OCI-LY7 (cell line): ENCODE measurements at regions not wholly inside any gene's neighbourhood (a gene's known extent, or its start where the extent isn't known, plus 50 kb on each side); places are given as distances from the start of the nearest gene placed in this dataset.

ENCODE experiments used
- BruUV-seq: library from RNA; stranded (reverse); fragments of 400-500 nt; replicated peaks from 2 replicates; lab custom pipeline; 2021; lab: Mats Ljungman, UMichigan
- CTCF ChIA-PET: fragments of 300-600 bp; sonication (Branson Sonifier 250); formaldehyde crosslinking; loops from one replicate; lab custom pipeline; 2022; ENCODE audit warnings: antibody characterized with exemption; ENCODE audit not compliant: unreplicated experiment; lab: Charles Lee
- POLR2A ChIA-PET: fragments of 300-600 bp; sonication (Branson Sonifier 250); formaldehyde crosslinking; loops from one replicate; lab custom pipeline; 2022; ENCODE audit warnings: antibody characterized with exemption; lab: Charles Lee
- DNase-seq: peaks from one replicate; pipeline ENCODE4 v3.0.0-alpha.2; 2015; ENCODE audit warnings: low spot score
- H2AFZ ChIP-seq: fragments of 200-600 bp; sonication (generic), shearing (Covaris generic); 2 replicates; pipeline ENCODE4 v1.6.1; 2014; ENCODE audit warnings: mild to moderate bottlenecking, antibody characterized with exemption, low read length, moderate library complexity
- H3K27ac ChIP-seq: fragments of 200-600 bp; sonication (generic); 2 replicates; pipeline ENCODE4 v1.5.1; 2014; ENCODE audit warnings: mixed run types, low read depth, mild to moderate bottlenecking, moderate library complexity, low read length, inconsistent platforms; ENCODE audit not compliant: poor library complexity, severe bottlenecking
- H3K36me3 ChIP-seq: fragments of 200-600 bp; sonication (generic); 2 replicates; pipeline ENCODE4 v1.6.1; 2014; ENCODE audit warnings: mild to moderate bottlenecking, antibody characterized with exemption, low read length, moderate library complexity, mixed read lengths; ENCODE audit not compliant: insufficient read depth
- H3K4me1 ChIP-seq: fragments of 200-600 bp; sonication (generic); 2 replicates; pipeline ENCODE4 v1.5.1; 2014; ENCODE audit warnings: mild to moderate bottlenecking, low read length; ENCODE audit not compliant: insufficient read depth, poor library complexity, severe bottlenecking
- H3K4me2 ChIP-seq: fragments of 200-600 bp; sonication (generic); 2 replicates; pipeline ENCODE4 v1.6.1; 2014; ENCODE audit warnings: mild to moderate bottlenecking, low read length
- H3K4me3 ChIP-seq: fragments of 200-600 bp; sonication (generic); 2 replicates; pipeline ENCODE4 v1.5.1; 2014; ENCODE audit warnings: mild to moderate bottlenecking, low read depth, low read length; ENCODE audit not compliant: poor library complexity, severe bottlenecking
- H3K79me2 ChIP-seq: fragments of 200-600 bp; sonication (generic); 2 replicates; pipeline ENCODE4 v1.6.1; 2016; ENCODE audit warnings: low read depth, mild to moderate bottlenecking, low read length, moderate library complexity, mixed read lengths; ENCODE audit not compliant: insufficient read depth
- H3K9me2 ChIP-seq: fragments of 200-600 bp; sonication (generic); 2 replicates; pipeline ENCODE4 v1.6.1; 2016; ENCODE audit warnings: mild to moderate bottlenecking, low read length, mixed read lengths; ENCODE audit not compliant: insufficient read depth
- H3K9me3 ChIP-seq: fragments of 200-600 bp; sonication (generic); 2 replicates; pipeline ENCODE4 v1.6.1; 2014; ENCODE audit warnings: mild to moderate bottlenecking, mixed run types, low read length, mixed read lengths
- H4K20me1 ChIP-seq: fragments of 200-600 bp; sonication (generic); 2 replicates; pipeline ENCODE4 v1.6.1; 2014; ENCODE audit warnings: mild to moderate bottlenecking, antibody characterized with exemption, low read length, moderate library complexity, mixed read lengths; ENCODE audit not compliant: insufficient read depth
- EZH2phosphoT487 ChIP-seq: fragments of 200-600 bp; sonication (generic); IDR thresholded peaks from 2 replicates; pipeline ENCODE4 v1.6.1; 2018; ENCODE audit warnings: low read depth, borderline replicate concordance, mild to moderate bottlenecking, mixed run types, antibody characterized with exemption, low read length, moderate library complexity, mixed read lengths
- intact Hi-C: fragments of 100-400 bp; cut with micrococcal nuclease; formaldehyde crosslinking; loops from one replicate; pipeline ENCODE4 v1.10.0; 2022; ENCODE audit not compliant: unreplicated experiment
- TF ChIP-seq, protein P1 (sequence below): fragments of 200-600 bp; sonication (generic); conservative IDR thresholded peaks from 2 replicates; pipeline ENCODE4 v1.5.1; 2014; ENCODE audit warnings: mild to moderate bottlenecking, antibody characterized with exemption, low read length, moderate library complexity, mixed read lengths

DNA sequence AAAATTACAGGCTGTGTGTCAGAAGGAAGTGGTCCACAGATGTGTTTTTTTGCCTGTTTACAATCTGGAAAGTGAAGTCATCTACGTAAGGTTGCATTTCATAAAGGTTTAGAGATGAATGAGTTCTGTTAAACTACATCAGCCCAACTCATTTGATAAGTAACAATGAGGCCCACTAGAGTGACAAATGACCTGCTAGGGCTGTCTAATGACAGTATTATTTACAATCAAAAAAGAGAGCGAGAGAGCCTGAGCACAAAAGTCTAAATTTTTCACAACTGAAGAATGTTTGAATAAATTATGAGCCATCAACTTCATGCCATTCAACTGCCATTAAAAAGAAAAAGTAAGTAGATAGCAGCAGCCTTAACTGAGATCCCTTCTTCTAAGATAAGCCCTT lies 135.7 kb upstream of the TBL1XR1 start:
- CTCF ChIA-PET, result no interaction called here
- H3K4me2 ChIP-seq, result no peak overlapping the region
- TF ChIP-seq EZH2phosphoT487, result no peak
- TF ChIP-seq, protein P1, sequence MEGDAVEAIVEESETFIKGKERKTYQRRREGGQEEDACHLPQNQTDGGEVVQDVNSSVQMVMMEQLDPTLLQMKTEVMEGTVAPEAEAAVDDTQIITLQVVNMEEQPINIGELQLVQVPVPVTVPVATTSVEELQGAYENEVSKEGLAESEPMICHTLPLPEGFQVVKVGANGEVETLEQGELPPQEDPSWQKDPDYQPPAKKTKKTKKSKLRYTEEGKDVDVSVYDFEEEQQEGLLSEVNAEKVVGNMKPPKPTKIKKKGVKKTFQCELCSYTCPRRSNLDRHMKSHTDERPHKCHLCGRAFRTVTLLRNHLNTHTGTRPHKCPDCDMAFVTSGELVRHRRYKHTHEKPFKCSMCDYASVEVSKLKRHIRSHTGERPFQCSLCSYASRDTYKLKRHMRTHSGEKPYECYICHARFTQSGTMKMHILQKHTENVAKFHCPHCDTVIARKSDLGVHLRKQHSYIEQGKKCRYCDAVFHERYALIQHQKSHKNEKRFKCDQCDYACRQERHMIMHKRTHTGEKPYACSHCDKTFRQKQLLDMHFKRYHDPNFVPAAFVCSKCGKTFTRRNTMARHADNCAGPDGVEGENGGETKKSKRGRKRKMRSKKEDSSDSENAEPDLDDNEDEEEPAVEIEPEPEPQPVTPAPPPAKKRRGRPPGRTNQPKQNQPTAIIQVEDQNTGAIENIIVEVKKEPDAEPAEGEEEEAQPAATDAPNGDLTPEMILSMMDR, result no peak
- no peak overlapping the region for H3K27ac ChIP-seq
- BruUV-seq, result no TSS peak
- no peaks in the 10 kb centered on the region for H3K79me2 ChIP-seq
- no peak for DNase-seq
- no peaks in the 10 kb centered on the region for H4K20me1 ChIP-seq
- H3K4me3 ChIP-seq, result no peak overlapping the region
- POLR2A ChIA-PET, result interaction anchor here (0.7 kb wide), 1 partner anchor 8 kb away, joined by 3 read pairs; no protein-coding TSS in a partner anchor
- H2AFZ ChIP-seq, result no peak overlapping the region; the same call in 1 of the 2 replicates
- H3K36me3 ChIP-seq, result no peaks in the 10 kb centered on the region
- peaks cover 13% of the 10 kb centered on the region for H3K4me1 ChIP-seq
- intact Hi-C loops, result no loop called here
- H3K9me2 ChIP-seq, result no peaks in the 10 kb centered on the region
- no peaks in the 10 kb centered on the region for H3K9me3 ChIP-seq

DNA sequence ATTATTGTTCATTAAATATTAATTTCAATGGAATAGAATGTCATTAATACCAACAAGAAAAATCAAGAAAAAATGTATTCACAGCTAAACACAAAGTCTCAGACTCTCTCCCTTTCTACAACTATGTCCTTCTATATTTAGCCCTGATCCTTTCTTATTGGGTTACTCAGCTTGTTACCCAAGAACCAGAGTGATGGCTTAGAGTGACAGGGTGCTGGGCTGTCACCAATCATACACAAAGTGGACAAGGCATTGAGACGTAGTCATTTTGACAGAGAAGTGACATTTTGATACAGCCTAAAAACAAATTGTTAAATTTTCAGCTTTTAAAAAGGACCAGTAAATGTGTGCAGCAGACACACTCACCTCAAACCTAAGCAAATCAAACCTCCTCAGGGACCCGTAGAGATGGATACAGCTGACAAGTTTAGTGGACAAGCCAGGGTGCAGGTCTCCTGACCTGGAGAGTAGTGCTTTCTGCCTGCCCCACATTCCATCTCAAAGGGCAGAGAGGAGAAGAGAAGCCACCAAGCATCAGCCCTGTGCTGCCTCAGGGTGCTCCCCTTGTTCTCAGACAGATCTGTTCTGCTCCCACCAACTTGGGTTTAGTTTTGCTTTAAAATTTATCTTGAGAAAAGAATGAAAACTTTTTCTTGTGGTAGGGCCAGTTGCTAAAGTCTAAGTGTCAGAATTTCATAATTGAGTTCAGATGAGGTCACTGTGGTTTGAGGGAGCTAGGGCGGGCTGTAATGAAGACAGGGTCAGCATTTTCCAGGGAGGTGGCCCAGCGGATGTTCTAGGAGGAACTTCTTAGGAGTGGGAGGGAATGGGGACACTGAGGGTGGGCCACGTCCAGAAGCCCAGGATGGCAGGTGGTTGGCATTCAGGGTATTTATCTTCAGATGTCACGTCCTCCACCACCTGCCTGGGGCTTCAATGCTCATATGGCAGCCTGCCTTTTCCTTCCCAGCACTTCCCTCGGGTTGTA lies 136.5 kb upstream of the TBL1XR1 start:
- H3K27ac ChIP-seq, result no peak overlapping the region
- no peak overlapping the region for H3K4me2 ChIP-seq
- H3K9me2 ChIP-seq, result no peaks in the 10 kb centered on the region
- no peak overlapping the region; the same call in 1 of the 2 replicates for H2AFZ ChIP-seq
- DNase-seq, result no peak
- H3K9me3 ChIP-seq, result no peaks in the 10 kb centered on the region
- H3K79me2 ChIP-seq, result no peaks in the 10 kb centered on the region
- ChIA-PET CTCF (no interaction called here), POLR2A (interaction anchor here (0.7 to 1.2 kb wide), 3 partner anchors 7 to 84 kb away, joined by 3 read pairs; no protein-coding TSS in a partner anchor)
- no peak overlapping the region for H3K4me3 ChIP-seq
- peaks cover 22% of the 10 kb centered on the region for H3K4me1 ChIP-seq
- no TSS peak for BruUV-seq
- H4K20me1 ChIP-seq, result no peaks in the 10 kb centered on the region
- H3K36me3 ChIP-seq, result no peaks in the 10 kb centered on the region
- intact Hi-C loops, result no loop called here
- TF ChIP-seq EZH2phosphoT487, result no peak
- TF ChIP-seq, protein P1, result no peak
